Endodermal cell (in vitro differentiated cells): ENCODE measurements at regions not wholly inside any gene's neighbourhood (a gene's known extent, or its start where the extent isn't known, plus 50 kb on each side); places are given as distances from the start of the nearest gene placed in this dataset.
A peak's percentile ranks its signal among the peaks of the same experiment; 100 is the strongest.

ENCODE experiments used
- DNase-seq: peaks from one replicate; pipeline ENCODE4 v3.0.0-alpha.2; 2017
- H3K27ac ChIP-seq: 2 replicates; pipeline ENCODE4 v1.5.1; 2013; ENCODE audit warnings: mild to moderate bottlenecking, low read depth, low read length, moderate library complexity
- H3K27me3 ChIP-seq: 2 replicates; pipeline ENCODE4 v1.6.1; 2013; ENCODE audit warnings: mild to moderate bottlenecking, low read length, moderate library complexity; ENCODE audit not compliant: insufficient read depth, control insufficient read depth, poor library complexity, severe bottlenecking
- H3K36me3 ChIP-seq: 2 replicates; pipeline ENCODE4 v1.7.0; 2013; ENCODE audit warnings: mild to moderate bottlenecking, low read length, moderate library complexity; ENCODE audit not compliant: control insufficient read depth, insufficient read depth
- H3K4me1 ChIP-seq: one replicate; pipeline ENCODE4 v1.7.0; 2013; ENCODE audit warnings: low read length; ENCODE audit not compliant: control insufficient read depth, insufficient read depth
- H3K4me3 ChIP-seq: 2 replicates; pipeline ENCODE4 v1.5.1; 2013; ENCODE audit warnings: mild to moderate bottlenecking, low read length, moderate library complexity
- H3K9ac ChIP-seq: 2 replicates; pipeline ENCODE4 v1.6.1; 2013; ENCODE audit warnings: mild to moderate bottlenecking, low read length, moderate library complexity; ENCODE audit not compliant: poor library complexity, severe bottlenecking; ENCODE audit errors: extremely low read depth
- H3K9me3 ChIP-seq: 2 replicates; pipeline ENCODE4 v1.6.1; 2013; ENCODE audit warnings: mild to moderate bottlenecking, low read length, moderate library complexity; ENCODE audit not compliant: control insufficient read depth
- H3K27ac Mint-ChIP-seq: 2 replicates; pipeline ENCODE4 v1.8.0; 2020; ENCODE audit warnings: mixed read lengths
- H3K27me3 Mint-ChIP-seq: 2 replicates; pipeline ENCODE4 v1.8.0; 2021; ENCODE audit warnings: mild to moderate bottlenecking, mixed read lengths; ENCODE audit not compliant: insufficient read depth
- H3K36me3 Mint-ChIP-seq: 2 replicates; pipeline ENCODE4 v1.8.0; 2020; ENCODE audit warnings: low read depth, mixed read lengths
- H3K4me1 Mint-ChIP-seq: 2 replicates; pipeline ENCODE4 v1.8.0; 2020; ENCODE audit warnings: mixed read lengths
- H3K4me3 Mint-ChIP-seq: 2 replicates; pipeline ENCODE4 v1.8.0; 2020; ENCODE audit warnings: mild to moderate bottlenecking, moderate library complexity, mixed read lengths
- H3K9me3 Mint-ChIP-seq: 2 replicates; pipeline ENCODE4 v1.8.0; 2020; ENCODE audit warnings: mild to moderate bottlenecking, mixed read lengths
- CTCF ChIP-seq: fragments of 200-600 bp; sonication (generic); conservative IDR thresholded peaks from 2 replicates; pipeline ENCODE4 v1.5.0; 2021; ENCODE audit warnings: antibody characterized with exemption, mild to moderate bottlenecking
- WGBS, 2 experiments: methylation state at CpG; one replicate each; pipeline versions ENCODE4 v1.1.5 to v1.1.7; 2013; ENCODE audit warnings: missing lambda C conversion rate in 2 of 2, mixed read lengths in 1 of 2; ENCODE audit not compliant: insufficient coverage in 1 of 2, insufficient read length in 1 of 2; 5-methylcytosine and 5-hydroxymethylcytosine counted together

GRCh38 chr2:5234563-5234962, 457.6 kb upstream of the SOX11 start:
- no peaks in the 10 kb centered on the region for H3K9me3 Mint-ChIP-seq

GRCh38 chr2:5235701-5236100, 456.5 kb upstream of the SOX11 start:
- Mint-ChIP-seq H3K9me3 (no peaks in the 10 kb centered on the region), H3K36me3 (no peaks in the 10 kb centered on the region), H3K4me1 (peaks cover 2% of the 10 kb centered on the region), H3K4me3 (no peak overlapping the region), H3K27ac (no peak overlapping the region), H3K27me3 (no peaks in the 10 kb centered on the region)
- no peaks in the 10 kb centered on the region for H3K36me3 ChIP-seq
- DNase-seq, result no peak
- no peak overlapping the region for H3K27ac ChIP-seq
- no peaks in the 10 kb centered on the region for H3K27me3 ChIP-seq
- H3K4me1 ChIP-seq, result no peaks in the 10 kb centered on the region
- TF ChIP-seq CTCF, result no peak
- no peak overlapping the region for H3K9ac ChIP-seq
- H3K4me3 ChIP-seq, result no peak overlapping the region
- WGBS, 2 experiments, result 95 to 100% methylated on average over 5 to 9 of the region's 9 CpGs
- H3K9me3 ChIP-seq, result no peaks in the 10 kb centered on the region

More at GRCh38 chr2:5234563-5234962, 457.6 kb upstream of the SOX11 start:
- Mint-ChIP-seq H3K27ac (no peak overlapping the region), H3K36me3 (no peaks in the 10 kb centered on the region), H3K4me3 (no peak overlapping the region), H3K27me3 (no peaks in the 10 kb centered on the region), H3K4me1 (peaks cover 2% of the 10 kb centered on the region)
- Histone ChIP-seq H3K27me3 (no peaks in the 10 kb centered on the region), H3K9me3 (no peaks in the 10 kb centered on the region), H3K9ac (no peak overlapping the region), H3K4me1 (no peaks in the 10 kb centered on the region), H3K36me3 (no peaks in the 10 kb centered on the region), H3K27ac (no peak overlapping the region), H3K4me3 (no peak overlapping the region)
- TF ChIP-seq CTCF, result no peak
- WGBS, 2 experiments, result 94 to 100% methylated on average over 1 to 2 of the region's 2 CpGs
- no peak for DNase-seq

GRCh38 chr2:5236249-5236648, 455.9 kb upstream of the SOX11 start:
- DNase-seq, result peak; percentile 57
- no peaks in the 10 kb centered on the region for H3K9me3 Mint-ChIP-seq
- H3K27ac Mint-ChIP-seq, result no peak overlapping the region
- H3K27me3 Mint-ChIP-seq, result no peaks in the 10 kb centered on the region
- Histone ChIP-seq H3K27ac (no peak overlapping the region), H3K4me1 (no peaks in the 10 kb centered on the region), H3K27me3 (no peaks in the 10 kb centered on the region), H3K4me3 (no peak overlapping the region), H3K9ac (no peak overlapping the region), H3K36me3 (no peaks in the 10 kb centered on the region), H3K9me3 (no peaks in the 10 kb centered on the region)
- no peaks in the 10 kb centered on the region for H3K36me3 Mint-ChIP-seq
- H3K4me1 Mint-ChIP-seq, result peaks cover 2% of the 10 kb centered on the region
- peak; percentile 80 for TF ChIP-seq CTCF
- WGBS, 2 experiments, result 40 to 71% methylated on average over 2 to 4 of the region's 4 CpGs
- H3K4me3 Mint-ChIP-seq, result no peak overlapping the region
